ENCODE measurements at regions not wholly inside any gene's neighbourhood (a gene's known extent, or its start where the extent isn't known, plus 50 kb on each side); places are given as distances from the start of the nearest gene placed in this dataset.
"Not testable (repeated sequence)": the region's sequence is repeated elsewhere in the genome, so short reads cannot be mapped to it uniquely, and the experiment has no call there.

GRCh38 chr7:138221388-138221787, 145.1 kb downstream of the AKR1D1 start:
- not testable (repeated sequence) for DNase-seq

- DNase-seq = no peak
Observed at GRCh38 chr7:138223402-138223879, 147.2 kb downstream of the AKR1D1 start.

GRCh38 chr7:138226001-138226476, 149.8 kb downstream of the AKR1D1 start:
- DNase-seq = no peak

GRCh38 chr7:138226745-138227279, 150.6 kb downstream of the AKR1D1 start:
- DNase-seq = no peak

GRCh38 chr7:138228119-138228518, 151.9 kb downstream of the AKR1D1 start:
- DNase-seq = no peak

- DNase-seq = no peak
Observed at GRCh38 chr7:138228769-138229168, 152.5 kb downstream of the AKR1D1 start.

- no peak for DNase-seq
Observed at GRCh38 chr7:138233189-138233588, 156.9 kb downstream of the AKR1D1 start.

GRCh38 chr7:138235207-138235606, 158.9 kb downstream of the AKR1D1 start:
- DNase-seq = no peak

- DNase-seq = no peak
Observed at GRCh38 chr7:138237995-138238394, 161.7 kb downstream of the AKR1D1 start.

GRCh38 chr7:138238734-138239659, 162.7 kb downstream of the AKR1D1 start:
- DNase-seq = no peak

- peak; percentile 95 for DNase-seq
Observed at GRCh38 chr7:138243430-138243829, 167.2 kb downstream of the AKR1D1 start.

GRCh38 chr7:138243836-138244235, 167.6 kb downstream of the AKR1D1 start:
- DNase-seq = no peak

- no peak for DNase-seq
Observed at GRCh38 chr7:138244606-138245005, 168.3 kb downstream of the AKR1D1 start.

- DNase-seq = no peak
Observed at GRCh38 chr7:138245216-138245615, 169.0 kb downstream of the AKR1D1 start.

GRCh38 chr7:138245682-138246081, 169.4 kb downstream of the AKR1D1 start:
- DNase-seq = no peak

GRCh38 chr7:138246428-138246827, 170.2 kb downstream of the AKR1D1 start:
- no peak for DNase-seq

GRCh38 chr7:138247081-138247480, 170.8 kb downstream of the AKR1D1 start:
- no peak for DNase-seq

- DNase-seq = no peak
Observed at GRCh38 chr7:138247568-138248333, 171.5 kb downstream of the AKR1D1 start.

GRCh38 chr7:138248609-138249008, 172.3 kb downstream of the AKR1D1 start:
- DNase-seq = no peak

GRCh38 chr7:138249975-138250374, 173.7 kb downstream of the AKR1D1 start:
- no peak for DNase-seq

GRCh38 chr7:138252666-138253065, 176.4 kb downstream of the AKR1D1 start:
- DNase-seq = not testable (repeated sequence)

- DNase-seq = no peak
Observed at GRCh38 chr7:138254444-138254843, 178.2 kb downstream of the AKR1D1 start.

- no peak for DNase-seq
Observed at GRCh38 chr7:138257459-138258196, 181.4 kb downstream of the AKR1D1 start.

Measured in NCI-H748 treated with DMSO at 0.1 percent for 48 hours (cell line).